22Rv1 (cell line): ENCODE measurements at regions not wholly inside any gene's neighbourhood (a gene's known extent, or its start where the extent isn't known, plus 50 kb on each side); places are given as distances from the start of the nearest gene placed in this dataset.

Source experiments
- CTCF ChIP-seq: fragments of 450-650 bp; IDR thresholded peaks from 2 replicates; pipeline ENCODE4 v1.5.1; 2017; ENCODE audit warnings: mild to moderate bottlenecking
- ZFX ChIP-seq: fragments of 450-650 bp; IDR thresholded peaks from 2 replicates; pipeline ENCODE4 v1.6.1; 2017; ENCODE audit warnings: antibody characterized with exemption, borderline replicate concordance

GRCh38 chr12:19912991-19913390, 455.3 kb upstream of the PDE3A start:
- no peak for TF ChIP-seq CTCF
- no peak for TF ChIP-seq ZFX
